Activated CD8-positive, alpha-beta memory T cell treated with anti-CD3 and anti-CD28 coated beads for 48 hours (primary cell): ENCODE measurements at regions not wholly inside any gene's neighbourhood (a gene's known extent, or its start where the extent isn't known, plus 50 kb on each side); places are given as distances from the start of the nearest gene placed in this dataset.

Experiments
- DNase-seq, 3 experiments: peaks; one replicate each; pipeline ENCODE4 v3.0.0-alpha.2; 2020; ENCODE audit warnings: low read depth in 2 of 3, low spot score in 2 of 3

DNA sequence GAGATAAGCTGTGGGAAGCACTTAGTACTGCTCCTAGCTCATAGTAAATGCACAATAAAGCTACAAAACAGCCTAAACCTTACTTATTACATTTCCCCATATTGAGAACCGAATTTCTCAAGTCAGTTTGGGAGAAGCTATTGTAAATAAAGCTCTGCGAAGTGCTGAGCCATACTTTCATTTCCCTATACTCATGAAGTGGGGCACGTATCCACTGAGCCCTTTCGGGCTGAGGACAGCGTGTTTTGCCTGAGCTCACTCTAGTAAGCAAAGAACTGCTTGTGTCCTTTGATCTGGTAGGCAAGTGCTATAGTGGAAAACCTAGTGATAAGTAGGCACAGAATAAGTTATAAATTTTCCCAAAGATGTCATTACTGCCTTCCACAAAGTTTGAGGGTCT lies 165.0 kb downstream of the RSL24D1 start:
- DNase-seq: no peak

DNA sequence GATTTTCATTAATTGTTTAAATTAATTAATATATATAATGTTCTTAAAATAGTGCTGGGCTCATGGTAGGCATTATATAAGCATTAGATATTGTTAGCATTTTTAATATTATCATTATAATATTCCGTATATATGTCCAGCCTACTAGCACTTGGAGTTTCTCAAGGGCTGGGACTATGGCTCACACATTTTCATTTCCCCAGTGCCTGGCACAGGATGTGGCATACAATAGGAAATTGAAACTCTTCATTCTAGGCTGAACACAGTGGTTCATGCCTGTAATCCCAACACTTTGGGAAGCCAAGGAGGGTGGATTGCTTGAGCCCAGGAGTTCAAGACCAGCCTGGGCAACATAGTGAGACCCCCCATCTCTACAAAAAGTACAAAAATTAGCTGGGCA lies 170.4 kb downstream of the RSL24D1 start:
- no peak for DNase-seq

DNA sequence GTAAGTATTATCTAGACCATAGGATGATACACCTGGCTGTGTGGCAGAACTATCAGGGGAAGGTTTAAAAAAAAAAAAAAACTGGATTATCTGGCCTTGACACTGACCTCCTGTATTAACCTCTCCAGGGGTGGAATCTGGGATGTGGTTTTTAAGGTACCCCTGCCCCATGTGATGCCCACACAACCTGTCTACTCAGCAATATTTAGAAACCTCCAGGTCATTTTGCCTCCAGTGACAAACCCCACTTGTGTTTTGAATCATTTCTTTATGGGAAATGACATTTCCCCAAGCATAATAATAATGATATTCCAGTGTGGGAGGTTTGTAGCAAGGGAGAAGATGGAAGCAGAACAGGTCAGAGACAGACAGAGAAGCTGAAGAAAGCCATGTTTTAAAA lies 179.1 kb downstream of the RSL24D1 start:
- DNase-seq: no peak

DNA sequence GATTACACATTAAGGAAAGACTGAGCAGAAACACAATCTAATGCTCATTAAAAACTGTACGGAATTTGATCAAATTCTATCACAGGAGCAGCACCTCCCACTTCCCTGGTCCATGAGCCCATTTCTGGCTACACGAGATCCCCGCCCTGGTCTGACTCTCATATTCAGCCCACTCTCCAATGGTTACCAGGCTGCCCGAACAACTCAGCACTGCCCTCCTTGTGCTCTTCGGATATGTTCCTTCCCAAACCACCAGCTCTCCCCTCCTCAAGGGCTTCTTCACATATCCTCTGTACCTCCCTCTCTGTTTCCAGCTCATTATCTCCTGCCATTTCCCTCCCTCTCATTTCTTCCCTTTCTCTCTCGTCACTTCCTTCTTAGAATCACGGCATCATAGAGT lies 180.5 kb downstream of the RSL24D1 start:
- DNase-seq: no peak

DNA sequence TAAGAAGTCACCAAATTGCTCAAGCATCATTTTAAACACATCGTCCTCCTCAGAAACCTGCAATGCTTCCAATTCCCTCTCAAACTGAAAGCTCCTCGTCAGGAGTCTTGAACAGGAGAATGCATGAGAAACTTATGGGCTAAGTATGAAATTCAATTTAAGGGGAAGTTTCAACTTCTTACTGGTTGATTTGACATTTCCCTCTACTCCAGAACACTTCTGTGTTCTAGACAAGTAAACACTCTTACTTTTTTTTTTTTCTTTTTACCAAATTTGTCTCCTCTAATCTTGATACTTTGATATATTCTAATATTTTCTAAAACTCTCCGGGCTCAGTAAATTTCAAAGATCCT lies 181.7 kb downstream of the RSL24D1 start:
- DNase-seq: no peak

DNA sequence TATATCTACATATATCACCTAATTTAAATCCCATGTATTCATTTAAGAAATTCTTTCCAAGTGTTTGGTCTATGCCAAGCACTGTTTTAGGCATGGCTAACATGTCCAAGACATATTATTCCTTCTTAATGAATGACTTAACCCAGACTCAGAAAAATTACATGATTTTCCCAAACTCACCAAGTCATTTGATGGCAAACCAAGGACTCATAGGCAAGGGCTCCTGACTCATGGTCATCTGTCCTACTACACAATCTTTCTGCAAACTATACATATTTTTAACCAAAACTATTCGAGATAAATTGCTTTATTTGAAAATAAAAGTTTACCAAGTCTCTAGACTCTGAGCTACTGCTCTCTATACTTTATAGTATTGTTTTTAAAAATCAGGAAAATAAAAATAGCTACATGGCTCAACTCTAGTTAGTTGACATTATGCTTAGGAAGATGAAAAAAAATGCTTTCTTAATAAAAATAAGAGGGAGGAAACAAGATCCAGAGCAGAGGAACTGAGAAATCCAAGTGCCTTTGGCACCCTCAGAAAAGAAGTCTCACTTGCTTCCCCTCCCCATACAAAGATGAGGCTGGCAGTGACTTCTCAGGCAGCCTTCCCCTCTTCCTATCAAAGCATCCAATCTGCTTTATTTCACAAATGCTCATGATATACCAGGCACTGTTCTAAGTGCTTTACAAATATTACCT lies 182.2 kb downstream of the RSL24D1 start:
- no peak for DNase-seq

DNA sequence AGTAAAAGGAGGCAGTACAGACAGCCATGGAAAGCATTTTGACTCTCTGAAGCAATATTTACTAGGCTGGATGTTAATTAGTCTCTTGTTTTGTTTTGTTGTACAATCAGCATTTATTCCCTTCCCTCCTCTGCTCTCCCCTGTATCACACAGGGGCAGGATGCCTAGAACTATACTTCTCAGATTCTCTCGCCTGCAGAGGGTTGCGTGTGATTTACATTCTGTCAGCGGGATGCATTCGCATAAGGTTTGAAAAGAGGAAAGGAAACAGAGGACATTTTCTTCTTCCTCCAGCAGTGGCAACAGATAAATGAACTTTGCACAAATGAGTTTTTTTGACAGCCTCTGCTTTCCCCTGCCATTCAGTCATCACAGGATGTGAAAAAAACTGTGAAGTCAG lies 188.3 kb downstream of the RSL24D1 start:
- no peak for DNase-seq

DNA sequence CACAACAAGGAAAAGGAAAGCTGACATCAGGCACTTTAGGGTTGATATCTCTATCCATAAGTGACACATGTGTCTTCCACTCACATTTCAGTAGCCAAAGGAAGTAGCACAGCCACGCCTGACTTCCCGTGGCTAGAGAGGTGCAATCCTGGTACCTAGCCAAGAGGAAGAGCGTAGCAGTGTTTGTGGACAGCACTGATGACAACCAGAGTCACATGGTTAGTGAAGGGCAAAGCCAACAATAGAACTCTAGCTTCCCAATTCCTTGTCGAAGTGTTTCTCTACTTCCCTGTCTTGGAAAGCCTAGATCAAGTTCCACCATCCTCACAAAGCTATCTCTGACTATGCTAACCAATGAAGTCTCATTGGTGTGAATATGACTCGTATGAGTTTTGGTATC lies 189.2 kb downstream of the RSL24D1 start:
- DNase-seq: no peak

DNA sequence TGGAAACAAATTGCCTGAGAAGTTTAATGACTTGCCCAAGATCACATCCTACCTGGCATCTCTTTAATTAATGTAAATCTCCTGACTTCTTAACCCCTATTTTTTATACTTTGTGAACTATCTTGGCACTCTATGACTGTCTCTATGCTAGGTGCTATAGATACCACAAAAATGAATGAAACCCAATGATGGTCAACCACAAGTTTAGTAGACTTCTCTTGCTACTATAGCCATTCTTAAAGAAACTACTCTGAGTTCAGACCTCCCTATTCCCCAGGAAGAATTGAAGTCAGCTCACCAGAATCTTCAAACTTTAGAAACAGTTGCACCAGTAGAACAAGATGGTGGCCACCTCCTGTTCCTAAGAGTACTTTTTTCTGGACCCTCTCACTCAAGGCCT lies 191.1 kb downstream of the RSL24D1 start:
- DNase-seq: no peak

DNA sequence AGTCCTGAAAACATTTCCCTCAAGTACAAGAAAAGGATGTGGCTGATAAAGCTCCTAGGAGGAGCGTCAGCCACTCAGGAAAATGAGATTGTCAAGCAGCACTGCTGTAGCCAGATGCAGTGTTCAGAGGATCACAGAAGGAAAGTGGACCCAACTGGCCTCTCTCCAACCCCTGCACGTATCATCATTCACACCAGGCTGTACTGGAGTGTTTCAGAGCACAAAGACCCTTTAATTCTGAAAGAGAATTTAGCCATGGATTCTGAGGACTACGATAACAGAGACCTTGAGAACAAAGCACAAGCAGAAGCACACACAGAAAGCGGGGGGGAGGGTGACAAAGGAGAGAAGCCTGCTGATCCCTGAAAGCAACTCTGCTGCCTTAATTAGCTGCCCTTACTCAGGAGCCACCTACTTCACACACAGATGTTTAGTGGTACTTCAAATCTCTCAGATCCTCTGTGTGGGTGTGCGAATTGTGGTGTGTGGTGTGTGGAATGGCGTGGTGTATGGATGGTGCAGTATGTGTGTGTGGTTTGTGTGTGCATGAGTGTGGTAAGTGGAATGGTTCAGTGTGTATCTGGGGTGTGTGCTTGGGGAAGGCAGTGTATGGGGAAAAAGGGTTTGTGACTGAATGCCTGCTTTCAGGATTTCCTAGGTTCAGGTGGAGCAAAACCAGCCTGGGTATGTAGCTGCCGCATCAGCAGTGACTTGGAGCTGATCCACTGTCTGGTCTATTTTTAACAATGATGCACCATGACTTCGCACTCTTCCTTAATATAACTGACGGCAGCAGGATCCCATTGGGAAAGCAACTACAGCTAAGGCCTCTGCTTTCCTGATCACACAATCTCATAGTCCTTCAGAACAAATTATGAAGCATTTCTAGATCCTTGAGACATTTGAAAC lies 192.5 kb downstream of the RSL24D1 start:
- DNase-seq: no peak

DNA sequence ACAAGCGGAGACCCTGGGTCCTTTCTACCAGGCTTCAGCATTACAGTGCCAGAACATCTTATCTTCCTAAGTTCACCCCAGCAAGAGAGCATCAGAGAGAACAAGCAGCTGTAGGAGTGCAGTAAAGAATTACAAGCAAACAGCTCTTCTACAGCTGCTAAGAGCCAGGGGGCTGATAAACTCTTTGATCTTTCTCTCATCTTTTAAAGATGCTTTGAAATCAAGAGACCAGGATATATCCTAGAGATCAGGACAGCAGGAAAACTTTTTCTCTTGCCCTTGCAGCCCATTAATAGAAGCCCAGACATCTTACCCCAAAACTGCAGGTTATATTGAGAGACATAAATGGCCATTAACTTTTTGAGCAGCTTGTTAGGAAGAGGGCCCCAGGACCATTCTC lies 198.1 kb downstream of the RSL24D1 start:
- no peak for DNase-seq

DNA sequence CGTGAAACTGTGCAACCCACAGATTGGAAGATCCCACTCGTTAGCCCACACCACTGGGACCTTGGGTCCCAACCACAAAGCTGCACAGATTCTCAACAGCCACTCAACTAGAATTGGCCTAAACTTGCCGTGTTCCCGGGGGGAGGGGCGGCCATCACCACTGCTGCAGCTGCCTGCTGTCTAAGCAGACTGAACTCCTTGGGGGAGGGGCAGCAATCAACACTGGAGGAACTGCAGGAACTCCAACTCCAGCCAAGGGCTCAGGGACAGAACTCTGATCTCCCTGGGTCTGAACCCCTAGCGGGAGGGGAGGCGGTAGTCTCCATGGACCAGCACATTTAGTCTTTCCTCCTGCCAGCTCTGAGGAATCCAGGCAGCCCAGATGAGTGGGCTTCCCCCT lies 205.9 kb downstream of the RSL24D1 start:
- no peak for DNase-seq

DNA sequence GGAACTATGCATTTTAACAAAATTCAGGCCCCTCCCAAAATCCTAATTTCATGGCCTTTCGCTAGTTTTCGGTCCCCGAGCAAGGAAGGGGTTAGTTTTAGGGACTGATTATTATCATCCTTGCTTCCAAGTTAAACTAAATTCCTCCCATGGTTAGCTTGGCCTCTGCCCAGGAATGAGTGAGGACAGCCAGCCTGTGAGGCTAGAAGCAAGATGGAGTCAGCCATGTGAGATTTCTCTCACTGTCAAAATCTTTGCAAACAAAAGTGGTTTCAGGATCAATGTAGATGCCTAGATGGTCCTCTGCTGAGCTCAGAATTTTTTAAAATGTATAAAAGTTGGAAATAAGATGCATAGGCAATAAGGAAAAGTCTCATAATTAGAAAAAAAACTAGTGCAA lies 208.9 kb downstream of the RSL24D1 start:
- no peak for DNase-seq

DNA sequence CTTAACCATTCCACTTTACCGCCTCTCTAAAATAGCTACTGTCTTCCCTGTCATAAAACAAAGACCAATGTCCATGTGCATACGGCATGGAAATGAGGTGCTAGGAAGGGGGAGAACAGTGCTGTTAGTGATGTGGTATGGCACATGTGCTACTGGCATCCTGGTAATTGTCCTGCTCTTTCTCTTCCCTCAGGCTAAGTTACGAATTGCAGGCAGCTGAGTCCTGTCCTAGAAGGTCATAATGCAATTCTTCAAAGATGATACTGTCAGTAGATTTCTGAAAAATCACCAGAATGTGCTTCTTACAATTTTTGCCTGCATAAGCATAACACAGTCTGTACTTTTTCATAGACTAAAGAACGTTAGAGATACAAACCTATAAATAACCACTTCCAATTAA lies 216.8 kb downstream of the RSL24D1 start:
- no peak for DNase-seq

DNA sequence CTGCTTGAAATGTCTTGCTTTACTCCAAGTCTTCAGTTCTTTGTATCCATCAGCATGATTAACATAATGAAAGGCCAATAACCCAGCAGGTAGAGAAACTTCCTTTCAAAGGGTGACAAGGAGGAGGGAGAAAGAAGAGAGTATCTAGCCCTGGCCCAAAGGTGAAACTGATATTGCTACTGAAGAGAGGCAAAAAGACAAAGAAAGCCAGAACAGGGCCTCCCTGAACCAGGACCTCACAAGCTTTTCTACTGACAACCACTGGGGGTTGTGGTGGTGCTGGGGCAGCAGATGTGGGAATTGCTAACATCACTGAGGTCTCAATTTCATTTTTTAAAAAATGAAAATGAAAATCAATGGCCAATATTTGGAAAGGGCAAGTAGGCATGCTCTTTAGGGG lies 234.1 kb downstream of the RSL24D1 start:
- DNase-seq: no peak

DNA sequence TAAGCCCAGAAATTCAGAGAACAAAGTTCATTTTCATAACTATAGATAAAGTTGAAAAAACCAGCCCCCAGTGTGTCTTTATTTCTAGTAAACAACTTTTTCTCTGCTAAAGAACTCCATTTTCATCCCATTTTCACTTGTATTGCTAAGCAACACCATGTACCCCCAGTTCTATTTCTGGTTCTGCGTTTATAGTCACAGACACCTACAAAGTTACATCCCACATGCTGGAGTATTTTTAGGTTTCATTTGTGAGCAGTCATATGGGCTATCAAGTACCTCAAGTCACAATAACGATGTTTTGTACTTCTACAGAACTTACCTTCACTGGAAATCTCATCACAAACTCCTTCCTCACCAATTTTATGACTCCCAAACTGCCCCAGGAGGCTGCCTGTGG lies 236.5 kb downstream of the RSL24D1 start:
- DNase-seq: no peak

DNA sequence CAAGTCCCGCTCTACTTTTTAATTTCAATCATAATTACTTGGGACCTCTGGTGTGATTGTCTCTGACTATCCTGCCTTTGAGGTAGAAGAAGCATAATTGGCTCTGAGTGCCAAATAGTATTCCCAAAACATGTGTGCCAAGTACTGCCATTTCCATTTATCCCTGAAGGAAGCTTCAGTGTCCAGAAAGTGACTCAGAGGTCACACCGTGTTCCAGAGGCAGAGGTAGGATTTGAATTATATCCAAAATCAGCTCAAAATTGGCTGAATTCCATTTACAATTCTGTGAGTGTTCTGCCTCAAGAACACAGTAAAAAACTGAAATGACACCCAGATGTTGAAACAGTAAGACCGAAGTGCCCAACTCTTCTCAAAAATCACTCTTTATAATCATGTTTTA lies 255.3 kb downstream of the RSL24D1 start:
- no peak for DNase-seq

DNA sequence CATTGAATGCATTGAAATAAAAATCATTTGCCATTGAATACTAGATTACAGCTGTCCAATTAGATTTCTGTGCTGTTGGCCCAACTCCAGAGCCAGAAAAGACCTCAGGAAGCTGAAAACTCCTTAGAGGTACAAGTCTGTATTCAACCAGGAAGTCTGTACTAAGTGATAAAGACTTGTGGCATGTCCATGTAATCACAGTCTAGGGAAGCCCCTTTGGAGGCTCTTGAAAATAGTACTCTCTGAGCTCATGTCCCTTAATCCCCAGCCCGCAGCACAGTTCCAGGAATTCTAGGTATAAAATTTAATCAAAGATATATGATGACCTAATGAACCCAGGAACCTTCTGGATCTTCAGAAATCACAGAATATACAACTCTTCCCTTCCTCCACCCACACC lies 279.4 kb downstream of the RSL24D1 start:
- DNase-seq: no peak

DNA sequence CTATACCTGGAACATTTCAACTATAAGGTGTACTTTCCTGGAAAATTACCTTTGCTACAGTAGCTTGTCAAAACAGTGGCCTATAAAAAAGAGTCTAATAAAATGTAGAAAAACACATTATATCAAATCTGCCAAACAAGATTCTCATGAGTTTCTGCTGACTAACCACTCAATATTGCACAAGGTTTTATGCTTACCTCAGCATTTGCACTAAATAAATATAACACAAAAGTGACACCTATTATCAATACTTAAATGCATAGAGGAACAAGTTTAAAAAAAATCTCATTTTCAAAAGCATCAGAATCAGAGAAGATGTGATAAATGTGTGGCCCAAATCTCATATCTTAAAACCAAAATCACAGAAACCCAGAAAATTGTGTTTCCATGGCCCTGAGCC lies 281.4 kb downstream of the RSL24D1 start:
- no peak for DNase-seq

DNA sequence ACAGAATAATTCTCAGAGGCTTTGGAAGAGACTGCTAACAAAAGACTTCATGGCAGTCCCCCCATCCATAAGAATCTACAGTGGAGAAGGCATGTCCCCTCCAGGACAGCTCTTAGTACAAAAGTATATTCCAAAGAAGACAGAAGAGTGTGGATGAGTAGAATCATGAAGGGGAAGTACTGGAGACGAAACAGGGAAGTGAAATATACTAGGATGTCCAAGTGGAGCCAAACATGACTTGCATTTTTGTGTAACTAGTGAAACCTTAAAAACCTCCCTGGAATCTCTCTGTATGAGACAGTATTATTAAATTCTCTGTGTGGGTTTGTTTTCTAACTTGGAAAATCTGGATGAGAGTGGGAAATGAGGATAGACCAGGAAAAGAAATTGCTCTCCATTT lies 312.4 kb downstream of the RSL24D1 start:
- no peak for DNase-seq

DNA sequence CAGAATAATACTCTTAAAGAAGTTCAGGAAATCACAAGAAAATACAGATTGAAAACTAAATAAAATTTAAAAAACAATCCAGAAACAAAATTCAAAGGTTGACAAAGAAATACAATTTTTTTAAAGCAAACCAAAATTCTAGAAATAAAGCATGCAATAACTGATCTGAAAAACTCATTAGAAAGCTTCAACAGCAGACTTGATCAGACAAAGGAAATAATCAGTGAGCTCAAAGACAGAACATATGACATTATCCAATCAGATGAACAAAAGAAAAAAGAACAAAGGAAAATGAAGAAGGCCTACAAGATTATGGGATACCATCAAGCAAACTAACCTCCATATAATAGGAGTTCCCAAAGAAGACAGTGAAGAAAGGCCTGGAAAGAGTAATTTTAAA lies 336.8 kb downstream of the RSL24D1 start:
- no peak for DNase-seq

DNA sequence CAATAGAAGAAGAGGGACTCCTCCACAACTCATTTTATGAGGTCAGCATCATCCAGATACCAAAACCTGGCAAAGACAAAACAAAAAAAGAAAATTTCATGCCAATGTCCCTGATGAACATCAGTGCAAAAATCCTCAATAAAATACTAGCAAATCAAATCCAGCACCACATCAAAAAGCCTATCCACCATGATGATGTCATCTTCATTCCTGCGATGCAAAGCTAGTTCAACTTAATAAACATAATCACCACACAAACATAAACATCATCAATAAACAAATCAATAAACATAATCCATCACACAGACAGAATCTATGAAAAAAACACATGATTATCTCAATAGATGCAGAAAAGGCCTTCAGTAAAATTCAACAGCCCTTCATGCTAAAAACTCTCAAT lies 342.1 kb downstream of the RSL24D1 start:
- DNase-seq: no peak

DNA sequence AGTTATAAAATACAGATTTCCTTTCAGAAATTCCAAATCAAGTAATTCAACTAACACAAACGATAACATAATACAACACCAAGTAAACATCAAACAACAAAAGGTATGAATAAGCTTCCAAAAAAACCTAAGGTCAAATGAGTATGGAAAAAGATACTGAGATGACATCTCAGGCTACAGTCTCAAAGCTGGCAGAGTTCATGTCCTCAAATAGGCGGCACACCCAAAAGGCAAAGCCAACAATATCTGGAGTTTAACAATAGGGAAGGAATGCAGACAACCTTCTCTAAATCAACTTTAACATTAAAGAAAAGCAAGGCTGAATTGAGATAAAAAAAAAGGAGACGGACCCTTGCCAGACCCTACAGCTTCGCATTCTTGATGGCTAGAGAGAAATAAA lies 346.6 kb downstream of the RSL24D1 start:
- DNase-seq: no peak
